HG03066 (cell line): ENCODE measurements at regions not wholly inside any gene's neighbourhood (a gene's known extent, or its start where the extent isn't known, plus 50 kb on each side); places are given as distances from the start of the nearest gene placed in this dataset.
"Not testable (repeated sequence)": the region's sequence is repeated elsewhere in the genome, so short reads cannot be mapped to it uniquely, and the experiment has no call there.

ENCODE experiments used
- ATAC-seq: cut with Tn5 transposase; IDR thresholded peaks from one replicate; pipeline ENCODE4 v1.9.1; 2021; ENCODE audit warnings: low read depth; ENCODE audit not compliant: unreplicated experiment

- ATAC-seq, result not testable (repeated sequence)
Observed at GRCh38 chr9:87388708-87389107, 109.0 kb upstream of the DAPK1 start.

- ATAC-seq, result no peak
Observed at GRCh38 chr9:87389936-87390335, 107.7 kb upstream of the DAPK1 start.

GRCh38 chr9:87390361-87390760, 107.3 kb upstream of the DAPK1 start:
- ATAC-seq, result no peak

GRCh38 chr9:87392086-87392485, 105.6 kb upstream of the DAPK1 start:
- ATAC-seq, result no peak

- no peak for ATAC-seq
Observed at GRCh38 chr9:87393706-87394230, 103.9 kb upstream of the DAPK1 start.

GRCh38 chr9:87395804-87396479, 101.7 kb upstream of the DAPK1 start:
- ATAC-seq, result no peak

GRCh38 chr9:87401681-87402080, 96.0 kb upstream of the DAPK1 start:
- ATAC-seq, result no peak

- ATAC-seq, result no peak
Observed at GRCh38 chr9:87402537-87402936, 95.1 kb upstream of the DAPK1 start.

GRCh38 chr9:87405677-87406542, 91.8 kb upstream of the DAPK1 start:
- no peak for ATAC-seq

GRCh38 chr9:87406543-87407166, 91.0 kb upstream of the DAPK1 start:
- ATAC-seq, result no peak

- not testable (repeated sequence) for ATAC-seq
Observed at GRCh38 chr9:87410047-87411005, 87.3 kb upstream of the DAPK1 start.

GRCh38 chr9:87420884-87421283, 76.8 kb upstream of the DAPK1 start:
- ATAC-seq, result no peak

GRCh38 chr9:87421734-87422133, 75.9 kb upstream of the DAPK1 start:
- ATAC-seq, result no peak

- ATAC-seq, result no peak
Observed at GRCh38 chr9:87422999-87423398, 74.7 kb upstream of the DAPK1 start.

- ATAC-seq, result not testable (repeated sequence)
Observed at GRCh38 chr9:87423885-87424284, 73.8 kb upstream of the DAPK1 start.

- ATAC-seq, result no peak
Observed at GRCh38 chr9:87425202-87425601, 72.5 kb upstream of the DAPK1 start.

- no peak for ATAC-seq
Observed at GRCh38 chr9:87427851-87428506, 69.7 kb upstream of the DAPK1 start.

GRCh38 chr9:87428659-87429058, 69.0 kb upstream of the DAPK1 start:
- no peak for ATAC-seq

GRCh38 chr9:87431837-87432236, 65.8 kb upstream of the DAPK1 start:
- ATAC-seq, result no peak

GRCh38 chr9:87433853-87434252, 63.8 kb upstream of the DAPK1 start:
- ATAC-seq, result no peak
